ENCODE measurements at regions not wholly inside any gene's neighbourhood (a gene's known extent, or its start where the extent isn't known, plus 50 kb on each side); places are given as distances from the start of the nearest gene placed in this dataset.
A peak's percentile ranks its signal among the peaks of the same experiment; 100 is the strongest.

- Histone ChIP-seq H3K27me3 (ENCODE audit: control insufficient read depth, insufficient read depth, low read length) (no peaks in the 10 kb centered on the region), H3K4me3 (ENCODE audit: low read depth, low read length) (no peak overlapping the region), H3K36me3 (ENCODE audit: control insufficient read depth, insufficient read depth, low read length) (no peaks in the 10 kb centered on the region)
- FAIRE-seq = no peak
- no peak for DNase-seq (ENCODE audit: low read depth)
- TF ChIP-seq CTCF (IDR thresholded peaks at IDR 0.05; ENCODE audit: insufficient read depth, low read length, severe bottlenecking) = no peak
These were observed 209.8 kb upstream of the RAG2 start for GRCh38 chr11:36807871-36808270.

GRCh38 chr11:36803084-36803483 lies 205.0 kb upstream of the RAG2 start:
- Histone ChIP-seq H3K27me3 (ENCODE audit: control insufficient read depth, insufficient read depth, low read length) (no peaks in the 10 kb centered on the region), H3K4me3 (ENCODE audit: low read depth, low read length) (no peak overlapping the region), H3K36me3 (ENCODE audit: control insufficient read depth, insufficient read depth, low read length) (no peaks in the 10 kb centered on the region)
- no peak for DNase-seq (ENCODE audit: low read depth)
- FAIRE-seq = no peak
- no peak for TF ChIP-seq CTCF (IDR thresholded peaks at IDR 0.05; ENCODE audit: insufficient read depth, low read length, severe bottlenecking)

GRCh38 chr11:36792996-36793914 lies 195.2 kb upstream of the RAG2 start:
- FAIRE-seq = peak; percentile 64

GRCh38 chr11:36791957-36792356 lies 193.9 kb upstream of the RAG2 start:
- TF ChIP-seq CTCF (IDR thresholded peaks at IDR 0.05; ENCODE audit: insufficient read depth, low read length, severe bottlenecking) = no peak
- DNase-seq (ENCODE audit: low read depth) (peak; percentile 44), FAIRE-seq (no peak)
- Histone ChIP-seq H3K4me3 (ENCODE audit: low read depth, low read length) (no peak overlapping the region), H3K27me3 (ENCODE audit: control insufficient read depth, insufficient read depth, low read length) (peaks cover 2% of the 10 kb centered on the region), H3K36me3 (ENCODE audit: control insufficient read depth, insufficient read depth, low read length) (no peaks in the 10 kb centered on the region)

More at GRCh38 chr11:36792996-36793914, 195.2 kb upstream of the RAG2 start:
- no peak overlapping the region for H3K4me3 ChIP-seq (ENCODE audit: low read depth, low read length)
- peaks cover 2% of the 10 kb centered on the region for H3K27me3 ChIP-seq (ENCODE audit: control insufficient read depth, insufficient read depth, low read length)
- TF ChIP-seq CTCF (IDR thresholded peaks at IDR 0.05; ENCODE audit: insufficient read depth, low read length, severe bottlenecking) = no peak
- H3K36me3 ChIP-seq (ENCODE audit: control insufficient read depth, insufficient read depth, low read length) = no peaks in the 10 kb centered on the region
- no peak for DNase-seq (ENCODE audit: low read depth)

- FAIRE-seq = no peak
- no peak for TF ChIP-seq CTCF (IDR thresholded peaks at IDR 0.05; ENCODE audit: insufficient read depth, low read length, severe bottlenecking)
- DNase-seq (ENCODE audit: low read depth) = no peak
- no peaks in the 10 kb centered on the region for H3K36me3 ChIP-seq (ENCODE audit: control insufficient read depth, insufficient read depth, low read length)
- H3K27me3 ChIP-seq (ENCODE audit: control insufficient read depth, insufficient read depth, low read length) = peaks cover 2% of the 10 kb centered on the region
- H3K4me3 ChIP-seq (ENCODE audit: low read depth, low read length) = no peak overlapping the region
These were observed 192.5 kb upstream of the RAG2 start for GRCh38 chr11:36790526-36790925.

Measured in bronchial epithelial cell (primary cell).